ENCODE measurements at regions not wholly inside any gene's neighbourhood (a gene's known extent, or its start where the extent isn't known, plus 50 kb on each side); places are given as distances from the start of the nearest gene placed in this dataset.
"Not testable (repeated sequence)": the region's sequence is repeated elsewhere in the genome, so short reads cannot be mapped to it uniquely, and the experiment has no call there.

- DNase-seq = no peak
Measured at GRCh38 chr6:56904068-56904467, 50.8 kb upstream of the BEND6 start.

GRCh38 chr6:56902641-56903464 lies 52.1 kb upstream of the BEND6 start:
- DNase-seq = no peak

GRCh38 chr6:56900784-56901183 lies 54.1 kb upstream of the BEND6 start:
- DNase-seq = no peak

GRCh38 chr6:56899753-56900152 lies 55.2 kb upstream of the BEND6 start:
- DNase-seq = no peak

- no peak for DNase-seq
Measured at GRCh38 chr6:56899311-56899710, 55.6 kb upstream of the BEND6 start.

- DNase-seq = no peak
Measured at GRCh38 chr6:56897789-56898529, 56.9 kb upstream of the BEND6 start.

GRCh38 chr6:56891754-56892153 lies 63.2 kb upstream of the BEND6 start:
- no peak for DNase-seq

- no peak for DNase-seq
Measured at GRCh38 chr6:56890683-56891429, 64.1 kb upstream of the BEND6 start.

- no peak for DNase-seq
Measured at GRCh38 chr6:56890066-56890465, 64.8 kb upstream of the BEND6 start.

- no peak for DNase-seq
Measured at GRCh38 chr6:56889492-56889891, 65.4 kb upstream of the BEND6 start.

- DNase-seq = no peak
Measured at GRCh38 chr6:56888687-56889086, 66.2 kb upstream of the BEND6 start.

GRCh38 chr6:56887086-56887485 lies 67.8 kb upstream of the BEND6 start:
- DNase-seq = no peak

GRCh38 chr6:56877922-56878321 lies 77.0 kb upstream of the BEND6 start:
- DNase-seq = no peak

GRCh38 chr6:56875961-56876360 lies 78.9 kb upstream of the BEND6 start:
- no peak for DNase-seq

- DNase-seq = no peak
Measured at GRCh38 chr6:56875523-56875922, 79.4 kb upstream of the BEND6 start.

GRCh38 chr6:56874328-56874727 lies 80.6 kb upstream of the BEND6 start:
- DNase-seq = no peak

GRCh38 chr6:56870053-56870452 lies 84.9 kb upstream of the BEND6 start:
- not testable (repeated sequence) for DNase-seq

- DNase-seq = no peak
Measured at GRCh38 chr6:56869346-56869745, 85.6 kb upstream of the BEND6 start.

GRCh38 chr6:56868687-56869086 lies 86.2 kb upstream of the BEND6 start:
- no peak for DNase-seq

- no peak for DNase-seq
Measured at GRCh38 chr6:56866917-56867522, 87.9 kb upstream of the BEND6 start.

- no peak for DNase-seq
Measured at GRCh38 chr6:56865081-56865875, 89.6 kb upstream of the BEND6 start.

GRCh38 chr6:56864171-56864616 lies 90.7 kb upstream of the BEND6 start:
- no peak for DNase-seq

Data from SIG-M5 (cell line).